HG03469 (cell line): ENCODE measurements at regions not wholly inside any gene's neighbourhood (a gene's known extent, or its start where the extent isn't known, plus 50 kb on each side); places are given as distances from the start of the nearest gene placed in this dataset.

Experiments used
- ATAC-seq: cut with Tn5 transposase; IDR thresholded peaks from one replicate; pipeline ENCODE4 v1.9.1; 2021; ENCODE audit warnings: mild to moderate bottlenecking, moderate library complexity, moderate number of reproducible peaks; ENCODE audit not compliant: unreplicated experiment

- ATAC-seq = peak; percentile 68
Measured at GRCh38 chr3:160129459-160130061, 95.7 kb upstream of the C3orf80 start.

GRCh38 chr3:160130071-160130470 lies 95.2 kb upstream of the C3orf80 start:
- no peak for ATAC-seq

- ATAC-seq = no peak
Measured at GRCh38 chr3:160130950-160131349, 94.3 kb upstream of the C3orf80 start.

- no peak for ATAC-seq
Measured at GRCh38 chr3:160132226-160132625, 93.0 kb upstream of the C3orf80 start.

- ATAC-seq = no peak
Measured at GRCh38 chr3:160133757-160134156, 91.5 kb upstream of the C3orf80 start.

GRCh38 chr3:160134454-160134853 lies 90.8 kb upstream of the C3orf80 start:
- no peak for ATAC-seq

GRCh38 chr3:160134964-160135363 lies 90.3 kb upstream of the C3orf80 start:
- no peak for ATAC-seq

GRCh38 chr3:160135851-160136250 lies 89.4 kb upstream of the C3orf80 start:
- no peak for ATAC-seq

GRCh38 chr3:160136421-160136820 lies 88.8 kb upstream of the C3orf80 start:
- ATAC-seq = no peak

GRCh38 chr3:160139291-160139690 lies 85.9 kb upstream of the C3orf80 start:
- ATAC-seq = no peak

- peak; percentile 35 for ATAC-seq
Measured at GRCh38 chr3:160140756-160141155, 84.5 kb upstream of the C3orf80 start.

GRCh38 chr3:160141485-160142185 lies 83.6 kb upstream of the C3orf80 start:
- ATAC-seq = no peak

GRCh38 chr3:160143482-160143881 lies 81.7 kb upstream of the C3orf80 start:
- ATAC-seq = no peak

- ATAC-seq = no peak
Measured at GRCh38 chr3:160150066-160150465, 75.2 kb upstream of the C3orf80 start.

- no peak for ATAC-seq
Measured at GRCh38 chr3:160150525-160150924, 74.7 kb upstream of the C3orf80 start.

- no peak for ATAC-seq
Measured at GRCh38 chr3:160152638-160153037, 72.6 kb upstream of the C3orf80 start.

GRCh38 chr3:160154033-160154432 lies 71.2 kb upstream of the C3orf80 start:
- ATAC-seq = no peak

GRCh38 chr3:160154596-160154995 lies 70.6 kb upstream of the C3orf80 start:
- ATAC-seq = no peak

GRCh38 chr3:160157321-160157720 lies 67.9 kb upstream of the C3orf80 start:
- no peak for ATAC-seq

- no peak for ATAC-seq
Measured at GRCh38 chr3:160159341-160159740, 65.9 kb upstream of the C3orf80 start.

- ATAC-seq = no peak
Measured at GRCh38 chr3:160159806-160160205, 65.4 kb upstream of the C3orf80 start.

- no peak for ATAC-seq
Measured at GRCh38 chr3:160161921-160162320, 63.3 kb upstream of the C3orf80 start.

- ATAC-seq = no peak
Measured at GRCh38 chr3:160162440-160162839, 62.8 kb upstream of the C3orf80 start.
